GM23338 (cell line): ENCODE measurements at regions not wholly inside any gene's neighbourhood (a gene's known extent, or its start where the extent isn't known, plus 50 kb on each side); places are given as distances from the start of the nearest gene placed in this dataset.

Experiments used
- ATAC-seq: fragments of 200-7000 bp; cut with Tn5 transposase; 3 replicates; pipeline ENCODE4 v1.9.1; 2020
- DNase-seq: peaks from one replicate; pipeline ENCODE4 v3.0.0-alpha.2; 2015; ENCODE audit warnings: low spot score
- H2AFZ ChIP-seq: fragments of 200-600 bp; sonication (generic); 2 replicates; pipeline ENCODE4 v1.8.0; 2016; ENCODE audit warnings: antibody characterized with exemption, mild to moderate bottlenecking, moderate library complexity
- H3F3A ChIP-seq: fragments of 200-600 bp; sonication (generic); replicated peaks from 2 replicates; pipeline ENCODE4 v1.8.0; 2017; ENCODE audit warnings: antibody characterized with exemption, mixed run types, low read depth
- H3K27ac ChIP-seq: fragments of 200-600 bp; sonication (generic); 2 replicates; pipeline ENCODE4 v1.6.1; 2016; ENCODE audit warnings: low read depth
- H3K27me3 ChIP-seq: fragments of 200-600 bp; sonication (generic); 2 replicates; pipeline ENCODE4 v1.8.0; 2016; ENCODE audit warnings: mild to moderate bottlenecking, mixed run types, moderate library complexity; ENCODE audit not compliant: insufficient read depth
- H3K36me3 ChIP-seq: fragments of 200-600 bp; sonication (generic); 2 replicates; pipeline ENCODE4 v1.8.0; 2016; ENCODE audit warnings: mild to moderate bottlenecking; ENCODE audit not compliant: insufficient read depth
- H3K4me1 ChIP-seq: fragments of 200-600 bp; sonication (generic); 2 replicates; pipeline ENCODE4 v1.8.0; 2016; ENCODE audit warnings: mild to moderate bottlenecking, moderate library complexity; ENCODE audit not compliant: insufficient read depth
- H3K4me2 ChIP-seq: fragments of 200-600 bp; sonication (generic); 2 replicates; pipeline ENCODE4 v1.7.1; 2017; ENCODE audit warnings: mixed run types
- H3K4me3 ChIP-seq: fragments of 200-600 bp; sonication (generic); 2 replicates; pipeline ENCODE4 v1.6.1; 2016; ENCODE audit warnings: mixed run types
- H3K79me2 ChIP-seq: fragments of 200-600 bp; sonication (generic); replicated peaks from 2 replicates; pipeline ENCODE4 v1.8.0; 2017; ENCODE audit warnings: mild to moderate bottlenecking; ENCODE audit not compliant: insufficient read depth
- H3K9me2 ChIP-seq: fragments of 200-600 bp; sonication (generic); 2 replicates; pipeline ENCODE4 v1.8.0; 2017; ENCODE audit not compliant: insufficient read depth
- H4K20me1 ChIP-seq: fragments of 200-600 bp; sonication (generic); replicated peaks from 2 replicates; pipeline ENCODE4 v1.8.0; 2017; ENCODE audit warnings: mild to moderate bottlenecking; ENCODE audit not compliant: insufficient read depth
- H3K27ac Mint-ChIP-seq: 2 replicates; pipeline ENCODE4 v1.8.0; 2020; ENCODE audit warnings: inconsistent platforms, mild to moderate bottlenecking, moderate library complexity, mixed read lengths
- H3K27me3 Mint-ChIP-seq: 3 replicates; pipeline ENCODE4 v1.8.0; 2022; ENCODE audit warnings: low read depth, mild to moderate bottlenecking, moderate library complexity, mixed read lengths, inconsistent platforms; ENCODE audit not compliant: insufficient read depth, poor library complexity
- H3K36me3 Mint-ChIP-seq: 3 replicates; pipeline ENCODE4 v1.8.0; 2021; ENCODE audit warnings: low read depth, mild to moderate bottlenecking, inconsistent platforms, moderate library complexity, mixed read lengths
- H3K4me1 Mint-ChIP-seq: 3 replicates; pipeline ENCODE4 v1.8.0; 2020; ENCODE audit warnings: mild to moderate bottlenecking, inconsistent platforms, mixed read lengths
- H3K4me3 Mint-ChIP-seq: 3 replicates; pipeline ENCODE4 v1.8.0; 2021; ENCODE audit warnings: moderate library complexity, mild to moderate bottlenecking, inconsistent platforms, mixed read lengths
- H3K9me3 Mint-ChIP-seq: 3 replicates; pipeline ENCODE4 v1.8.0; 2020; ENCODE audit warnings: moderate library complexity, mild to moderate bottlenecking, inconsistent platforms, mixed read lengths
- CTCF ChIP-seq, 2 experiments: fragments of 200-600 bp in 1 of 2; sonication (generic) in 1 of 2; conservative IDR thresholded peaks; 2 replicates each; pipeline versions ENCODE4 v1.5.1 to v1.6.1; 2016 to 2017; ENCODE audit warnings: antibody characterized with exemption in 2 of 2, low read depth in 2 of 2, mild to moderate bottlenecking in 2 of 2, moderate library complexity in 1 of 2
- ETS1 ChIP-seq: IDR thresholded peaks from 2 replicates; pipeline ENCODE4 v1.6.1; 2016; ENCODE audit warnings: antibody characterized with exemption
- EZH2 ChIP-seq: fragments of 200-600 bp; sonication (generic); IDR thresholded peaks from one replicate; pipeline ENCODE4 v1.8.0; 2017; ENCODE audit warnings: antibody characterized with exemption, mild to moderate bottlenecking, low read depth; ENCODE audit not compliant: unreplicated experiment
- EZH2phosphoT487 ChIP-seq: fragments of 200-600 bp; sonication (generic); IDR thresholded peaks from one replicate; pipeline ENCODE4 v1.8.1; 2018; ENCODE audit warnings: antibody characterized with exemption; ENCODE audit not compliant: unreplicated experiment
- JUNB ChIP-seq: IDR thresholded peaks from one replicate; pipeline ENCODE4 v1.6.1; 2016; ENCODE audit warnings: antibody characterized with exemption; ENCODE audit not compliant: unreplicated experiment
- NANOG ChIP-seq: IDR thresholded peaks from 2 replicates; pipeline ENCODE4 v1.6.1; 2016; ENCODE audit warnings: antibody characterized with exemption, borderline replicate concordance
- POLR2AphosphoS5 ChIP-seq: IDR thresholded peaks from 2 replicates; pipeline ENCODE4 v1.6.1; 2016; ENCODE audit warnings: antibody characterized with exemption, low read depth
- STAT1 ChIP-seq: IDR thresholded peaks from one replicate; pipeline ENCODE4 v1.6.1; 2016; ENCODE audit warnings: antibody characterized with exemption; ENCODE audit not compliant: unreplicated experiment
- ZNF114 ChIP-seq: fragments of 250-450 bp; sonication (Bioruptor Pico); IDR thresholded peaks from 2 replicates; pipeline ENCODE4 v1.5.0; 2020; ENCODE audit warnings: mild to moderate bottlenecking, moderate library complexity
- TF ChIP-seq, protein P1 (sequence below): IDR thresholded peaks from one replicate; pipeline ENCODE4 v1.6.1; 2018; ENCODE audit warnings: antibody characterized with exemption; ENCODE audit not compliant: unreplicated experiment
- TF ChIP-seq, protein P2 (sequence below): fragments of 250-450 bp; sonication (Bioruptor Pico); IDR thresholded peaks from 2 replicates; pipeline ENCODE4 v1.5.0; 2020; ENCODE audit warnings: mild to moderate bottlenecking, moderate library complexity

DNA sequence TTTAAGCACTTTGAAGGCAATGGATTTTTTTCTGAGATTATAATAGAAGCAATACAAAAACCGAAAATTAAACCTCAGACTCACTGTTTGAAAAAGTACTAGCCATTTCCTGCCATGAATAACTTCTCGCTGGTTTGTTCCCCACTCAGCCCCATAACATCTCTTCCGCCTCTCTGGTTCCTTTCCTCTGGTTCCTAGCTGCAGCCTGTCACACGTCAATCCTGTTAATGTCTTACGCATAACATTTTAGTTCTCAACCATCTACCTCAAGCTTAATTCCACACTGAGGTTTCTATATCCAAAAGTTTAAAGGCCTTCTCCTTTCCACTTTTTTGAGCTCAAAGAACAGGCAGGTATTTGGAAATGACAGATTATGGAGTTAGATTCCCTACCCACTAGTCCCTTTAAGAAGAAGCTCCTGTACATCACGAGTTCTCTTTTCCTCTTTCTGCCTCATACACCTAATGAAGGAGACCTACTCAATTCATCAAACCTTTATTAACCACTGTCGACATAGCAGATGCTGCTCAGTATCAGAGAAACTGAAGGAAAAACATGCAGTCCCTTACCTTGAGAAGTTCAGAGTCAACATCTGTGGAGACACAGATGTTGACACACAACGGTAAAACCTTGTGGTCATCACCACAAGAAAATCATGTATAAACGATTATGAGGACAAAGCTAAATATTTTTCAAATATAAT is 243.0 kb upstream of the PTGER4 start:
- H4K20me1 ChIP-seq = no peaks in the 10 kb centered on the region
- peaks cover 4% of the 10 kb centered on the region; the same call in 1 of the 2 replicates for H3K9me2 ChIP-seq
- H3K4me1 ChIP-seq = 0 out of 2 replicates have a peak, but pooled peaks cover 6% of the 10 kb centered on the region
- H3K27me3 ChIP-seq = no peaks in the 10 kb centered on the region
- H3K27ac ChIP-seq = no peak overlapping the region
- TF ChIP-seq, protein P1, sequence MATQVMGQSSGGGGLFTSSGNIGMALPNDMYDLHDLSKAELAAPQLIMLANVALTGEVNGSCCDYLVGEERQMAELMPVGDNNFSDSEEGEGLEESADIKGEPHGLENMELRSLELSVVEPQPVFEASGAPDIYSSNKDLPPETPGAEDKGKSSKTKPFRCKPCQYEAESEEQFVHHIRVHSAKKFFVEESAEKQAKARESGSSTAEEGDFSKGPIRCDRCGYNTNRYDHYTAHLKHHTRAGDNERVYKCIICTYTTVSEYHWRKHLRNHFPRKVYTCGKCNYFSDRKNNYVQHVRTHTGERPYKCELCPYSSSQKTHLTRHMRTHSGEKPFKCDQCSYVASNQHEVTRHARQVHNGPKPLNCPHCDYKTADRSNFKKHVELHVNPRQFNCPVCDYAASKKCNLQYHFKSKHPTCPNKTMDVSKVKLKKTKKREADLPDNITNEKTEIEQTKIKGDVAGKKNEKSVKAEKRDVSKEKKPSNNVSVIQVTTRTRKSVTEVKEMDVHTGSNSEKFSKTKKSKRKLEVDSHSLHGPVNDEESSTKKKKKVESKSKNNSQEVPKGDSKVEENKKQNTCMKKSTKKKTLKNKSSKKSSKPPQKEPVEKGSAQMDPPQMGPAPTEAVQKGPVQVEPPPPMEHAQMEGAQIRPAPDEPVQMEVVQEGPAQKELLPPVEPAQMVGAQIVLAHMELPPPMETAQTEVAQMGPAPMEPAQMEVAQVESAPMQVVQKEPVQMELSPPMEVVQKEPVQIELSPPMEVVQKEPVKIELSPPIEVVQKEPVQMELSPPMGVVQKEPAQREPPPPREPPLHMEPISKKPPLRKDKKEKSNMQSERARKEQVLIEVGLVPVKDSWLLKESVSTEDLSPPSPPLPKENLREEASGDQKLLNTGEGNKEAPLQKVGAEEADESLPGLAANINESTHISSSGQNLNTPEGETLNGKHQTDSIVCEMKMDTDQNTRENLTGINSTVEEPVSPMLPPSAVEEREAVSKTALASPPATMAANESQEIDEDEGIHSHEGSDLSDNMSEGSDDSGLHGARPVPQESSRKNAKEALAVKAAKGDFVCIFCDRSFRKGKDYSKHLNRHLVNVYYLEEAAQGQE = no peak
- TF ChIP-seq CTCF (conservative IDR thresholded peaks at IDR 0.05; ENCODE audit: low read depth in 2 of 2) = no peak
- TF ChIP-seq, protein P2, sequence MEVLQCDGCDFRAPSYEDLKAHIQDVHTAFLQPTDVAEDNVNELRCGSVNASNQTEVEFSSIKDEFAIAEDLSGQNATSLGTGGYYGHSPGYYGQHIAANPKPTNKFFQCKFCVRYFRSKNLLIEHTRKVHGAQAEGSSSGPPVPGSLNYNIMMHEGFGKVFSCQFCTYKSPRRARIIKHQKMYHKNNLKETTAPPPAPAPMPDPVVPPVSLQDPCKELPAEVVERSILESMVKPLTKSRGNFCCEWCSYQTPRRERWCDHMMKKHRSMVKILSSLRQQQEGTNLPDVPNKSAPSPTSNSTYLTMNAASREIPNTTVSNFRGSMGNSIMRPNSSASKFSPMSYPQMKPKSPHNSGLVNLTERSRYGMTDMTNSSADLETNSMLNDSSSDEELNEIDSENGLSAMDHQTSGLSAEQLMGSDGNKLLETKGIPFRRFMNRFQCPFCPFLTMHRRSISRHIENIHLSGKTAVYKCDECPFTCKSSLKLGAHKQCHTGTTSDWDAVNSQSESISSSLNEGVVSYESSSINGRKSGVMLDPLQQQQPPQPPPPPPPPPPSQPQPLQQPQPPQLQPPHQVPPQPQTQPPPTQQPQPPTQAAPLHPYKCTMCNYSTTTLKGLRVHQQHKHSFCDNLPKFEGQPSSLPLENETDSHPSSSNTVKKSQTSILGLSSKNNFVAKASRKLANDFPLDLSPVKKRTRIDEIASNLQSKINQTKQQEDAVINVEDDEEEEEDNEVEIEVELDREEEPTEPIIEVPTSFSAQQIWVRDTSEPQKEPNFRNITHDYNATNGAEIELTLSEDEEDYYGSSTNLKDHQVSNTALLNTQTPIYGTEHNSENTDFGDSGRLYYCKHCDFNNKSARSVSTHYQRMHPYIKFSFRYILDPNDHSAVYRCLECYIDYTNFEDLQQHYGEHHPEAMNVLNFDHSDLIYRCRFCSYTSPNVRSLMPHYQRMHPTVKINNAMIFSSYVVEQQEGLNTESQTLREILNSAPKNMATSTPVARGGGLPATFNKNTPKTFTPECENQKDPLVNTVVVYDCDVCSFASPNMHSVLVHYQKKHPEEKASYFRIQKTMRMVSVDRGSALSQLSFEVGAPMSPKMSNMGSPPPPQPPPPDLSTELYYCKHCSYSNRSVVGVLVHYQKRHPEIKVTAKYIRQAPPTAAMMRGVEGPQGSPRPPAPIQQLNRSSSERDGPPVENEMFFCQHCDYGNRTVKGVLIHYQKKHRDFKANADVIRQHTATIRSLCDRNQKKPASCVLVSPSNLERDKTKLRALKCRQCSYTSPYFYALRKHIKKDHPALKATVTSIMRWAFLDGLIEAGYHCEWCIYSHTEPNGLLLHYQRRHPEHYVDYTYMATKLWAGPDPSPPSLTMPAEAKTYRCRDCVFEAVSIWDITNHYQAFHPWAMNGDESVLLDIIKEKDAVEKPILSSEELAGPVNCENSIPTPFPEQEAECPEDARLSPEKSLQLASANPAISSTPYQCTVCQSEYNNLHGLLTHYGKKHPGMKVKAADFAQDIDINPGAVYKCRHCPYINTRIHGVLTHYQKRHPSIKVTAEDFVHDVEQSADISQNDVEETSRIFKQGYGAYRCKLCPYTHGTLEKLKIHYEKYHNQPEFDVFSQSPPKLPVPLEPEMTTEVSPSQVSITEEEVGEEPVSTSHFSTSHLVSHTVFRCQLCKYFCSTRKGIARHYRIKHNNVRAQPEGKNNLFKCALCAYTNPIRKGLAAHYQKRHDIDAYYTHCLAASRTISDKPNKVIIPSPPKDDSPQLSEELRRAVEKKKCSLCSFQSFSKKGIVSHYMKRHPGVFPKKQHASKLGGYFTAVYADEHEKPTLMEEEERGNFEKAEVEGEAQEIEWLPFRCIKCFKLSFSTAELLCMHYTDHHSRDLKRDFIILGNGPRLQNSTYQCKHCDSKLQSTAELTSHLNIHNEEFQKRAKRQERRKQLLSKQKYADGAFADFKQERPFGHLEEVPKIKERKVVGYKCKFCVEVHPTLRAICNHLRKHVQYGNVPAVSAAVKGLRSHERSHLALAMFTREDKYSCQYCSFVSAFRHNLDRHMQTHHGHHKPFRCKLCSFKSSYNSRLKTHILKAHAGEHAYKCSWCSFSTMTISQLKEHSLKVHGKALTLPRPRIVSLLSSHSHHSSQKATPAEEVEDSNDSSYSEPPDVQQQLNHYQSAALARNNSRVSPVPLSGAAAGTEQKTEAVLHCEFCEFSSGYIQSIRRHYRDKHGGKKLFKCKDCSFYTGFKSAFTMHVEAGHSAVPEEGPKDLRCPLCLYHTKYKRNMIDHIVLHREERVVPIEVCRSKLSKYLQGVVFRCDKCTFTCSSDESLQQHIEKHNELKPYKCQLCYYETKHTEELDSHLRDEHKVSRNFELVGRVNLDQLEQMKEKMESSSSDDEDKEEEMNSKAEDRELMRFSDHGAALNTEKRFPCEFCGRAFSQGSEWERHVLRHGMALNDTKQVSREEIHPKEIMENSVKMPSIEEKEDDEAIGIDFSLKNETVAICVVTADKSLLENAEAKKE = no peak
- TF ChIP-seq ZNF114 (CRISPR knock-in tag) = no peak
- TF ChIP-seq NANOG = no peak
- no peak for TF ChIP-seq ETS1
- no peak for TF ChIP-seq EZH2phosphoT487
- TF ChIP-seq JUNB = no peak
- TF ChIP-seq STAT1 = no peak
- TF ChIP-seq EZH2 = no peak
- no peak for TF ChIP-seq POLR2AphosphoS5
- H3K36me3 Mint-ChIP-seq = no peaks in the 10 kb centered on the region
- no peaks in the 10 kb centered on the region for H3K27me3 Mint-ChIP-seq
- H3K4me3 Mint-ChIP-seq = no peak overlapping the region
- no peaks in the 10 kb centered on the region for H3K36me3 ChIP-seq
- no peak overlapping the region for H3K4me3 ChIP-seq
- ATAC-seq = no peak
- H3K4me1 Mint-ChIP-seq = peaks cover 16% of the 10 kb centered on the region; the same call in 2 of the 3 replicates
- no peak for DNase-seq
- no peak overlapping the region for H3K4me2 ChIP-seq
- H3K27ac Mint-ChIP-seq = no peak overlapping the region
- no peaks in the 10 kb centered on the region for H3F3A ChIP-seq
- no peaks in the 10 kb centered on the region for H3K79me2 ChIP-seq
- peaks cover 18% of the 10 kb centered on the region for H3K9me3 Mint-ChIP-seq
- peak overlapping the region; percentile 25; the same call in 1 of the 2 replicates for H2AFZ ChIP-seq
